Peyer's patch (tissue), 4 donors: ENCODE measurements at regions not wholly inside any gene's neighbourhood (a gene's known extent, or its start where the extent isn't known, plus 50 kb on each side); places are given as distances from the start of the nearest gene placed in this dataset.
"Not testable (repeated sequence)": the region's sequence is repeated elsewhere in the genome, so short reads cannot be mapped to it uniquely, and the experiment has no call there.

ENCODE experiments used
- POLR2A ChIP-seq, 2 donors: fragments of 450-650 bp; IDR thresholded peaks; one replicate each; pipeline ENCODE4 v1.5.1; 2017; ENCODE audit warnings: antibody characterized with exemption in 2 of 2, mild to moderate bottlenecking in 2 of 2, moderate library complexity in 2 of 2
- TF ChIP-seq, protein P1 (sequence below), 6 experiments: fragments of 450-650 bp in 4 of 6; fragments of 200-600 bp in 2 of 6; sonication (generic) in 1 of 6; IDR thresholded peaks; one replicate each; pipeline ENCODE4 v1.5.1; 2017 to 2019; ENCODE audit warnings: antibody characterized with exemption in 6 of 6, mild to moderate bottlenecking in 3 of 6, moderate library complexity in 1 of 6

DNA sequence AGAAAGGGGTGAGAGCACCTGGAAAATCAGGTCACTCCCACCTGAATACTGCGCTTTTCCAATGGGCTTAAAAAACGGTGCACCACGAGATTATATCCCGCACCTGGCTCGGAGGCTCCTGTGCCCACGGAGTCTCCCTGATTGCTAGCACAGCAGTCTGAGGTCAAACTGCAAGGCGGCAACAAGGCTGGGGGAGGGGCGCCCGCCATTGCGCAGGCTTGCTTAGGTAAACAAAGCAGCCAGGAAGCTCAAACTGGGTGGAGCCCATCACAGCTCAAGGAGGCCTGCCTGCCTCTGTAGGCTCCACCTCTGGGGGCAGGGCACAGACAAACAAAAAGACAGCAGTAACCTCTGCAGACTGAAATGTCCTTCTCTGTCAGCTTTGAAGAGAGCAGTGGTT, 160.6 kb downstream of the EMB start:
- TF ChIP-seq, protein P1, sequence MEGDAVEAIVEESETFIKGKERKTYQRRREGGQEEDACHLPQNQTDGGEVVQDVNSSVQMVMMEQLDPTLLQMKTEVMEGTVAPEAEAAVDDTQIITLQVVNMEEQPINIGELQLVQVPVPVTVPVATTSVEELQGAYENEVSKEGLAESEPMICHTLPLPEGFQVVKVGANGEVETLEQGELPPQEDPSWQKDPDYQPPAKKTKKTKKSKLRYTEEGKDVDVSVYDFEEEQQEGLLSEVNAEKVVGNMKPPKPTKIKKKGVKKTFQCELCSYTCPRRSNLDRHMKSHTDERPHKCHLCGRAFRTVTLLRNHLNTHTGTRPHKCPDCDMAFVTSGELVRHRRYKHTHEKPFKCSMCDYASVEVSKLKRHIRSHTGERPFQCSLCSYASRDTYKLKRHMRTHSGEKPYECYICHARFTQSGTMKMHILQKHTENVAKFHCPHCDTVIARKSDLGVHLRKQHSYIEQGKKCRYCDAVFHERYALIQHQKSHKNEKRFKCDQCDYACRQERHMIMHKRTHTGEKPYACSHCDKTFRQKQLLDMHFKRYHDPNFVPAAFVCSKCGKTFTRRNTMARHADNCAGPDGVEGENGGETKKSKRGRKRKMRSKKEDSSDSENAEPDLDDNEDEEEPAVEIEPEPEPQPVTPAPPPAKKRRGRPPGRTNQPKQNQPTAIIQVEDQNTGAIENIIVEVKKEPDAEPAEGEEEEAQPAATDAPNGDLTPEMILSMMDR (IDR thresholded peaks at IDR 0.05): not testable (repeated sequence)
- not testable (repeated sequence) for TF ChIP-seq POLR2A (IDR thresholded peaks at IDR 0.05)
